Prostate gland (tissue), 2 donors: ENCODE measurements at regions not wholly inside any gene's neighbourhood (a gene's known extent, or its start where the extent isn't known, plus 50 kb on each side); places are given as distances from the start of the nearest gene placed in this dataset.

Experiments used
- CTCF ChIP-seq, 4 experiments: fragments of 200-600 bp in 2 of 4; fragments of 450-650 bp in 2 of 4; sonication (generic) in 2 of 4; IDR thresholded peaks; 1 replicate in 3 of 4; 2 replicates in 1 of 4; pipeline ENCODE4 v1.5.1; 2016 to 2019; ENCODE audit warnings: antibody characterized with exemption in 4 of 4, mild to moderate bottlenecking in 2 of 4, moderate library complexity in 2 of 4
- POLR2A ChIP-seq: fragments of 450-650 bp; IDR thresholded peaks from one replicate; pipeline ENCODE4 v1.6.1; 2016; ENCODE audit warnings: antibody characterized with exemption, mild to moderate bottlenecking

- TF ChIP-seq POLR2A (no peak), CTCF (IDR thresholded peaks at IDR 0.05) (no peak)
These were observed 722.6 kb downstream of the TBC1D22A start for GRCh38 chr22:47484960-47485569.
